ENCODE measurements at regions not wholly inside any gene's neighbourhood (a gene's known extent, or its start where the extent isn't known, plus 50 kb on each side); places are given as distances from the start of the nearest gene placed in this dataset.

DNA sequence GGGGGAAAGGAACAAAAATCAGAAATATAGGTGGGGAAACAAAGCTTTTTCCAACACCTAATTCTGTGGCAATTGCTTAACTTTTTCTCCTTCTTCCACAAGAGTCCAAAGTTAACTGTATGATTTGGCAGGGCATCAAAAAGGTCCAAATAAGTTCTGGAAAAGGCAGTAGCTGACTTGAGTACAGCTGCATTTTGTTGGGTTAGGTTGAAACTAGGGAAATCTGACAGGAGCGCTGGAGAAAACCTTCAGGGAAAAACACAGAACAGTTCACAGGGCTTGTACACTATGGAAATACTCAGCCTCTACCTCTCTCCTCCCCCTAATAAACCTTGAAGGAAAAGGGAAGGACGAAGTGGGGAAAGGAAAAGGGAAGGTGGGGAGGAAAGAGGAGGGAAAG, 438.6 kb downstream of the ZEB2 start:
- H3K36me3 ChIP-seq, result no peaks in the 10 kb centered on the region
- no peaks in the 10 kb centered on the region for H3K4me1 ChIP-seq
- H3K27me3 ChIP-seq, result no peaks in the 10 kb centered on the region
- H3K27ac ChIP-seq, result no peak overlapping the region
- H3K4me3 ChIP-seq, result no peak overlapping the region
- TF ChIP-seq, protein P1, sequence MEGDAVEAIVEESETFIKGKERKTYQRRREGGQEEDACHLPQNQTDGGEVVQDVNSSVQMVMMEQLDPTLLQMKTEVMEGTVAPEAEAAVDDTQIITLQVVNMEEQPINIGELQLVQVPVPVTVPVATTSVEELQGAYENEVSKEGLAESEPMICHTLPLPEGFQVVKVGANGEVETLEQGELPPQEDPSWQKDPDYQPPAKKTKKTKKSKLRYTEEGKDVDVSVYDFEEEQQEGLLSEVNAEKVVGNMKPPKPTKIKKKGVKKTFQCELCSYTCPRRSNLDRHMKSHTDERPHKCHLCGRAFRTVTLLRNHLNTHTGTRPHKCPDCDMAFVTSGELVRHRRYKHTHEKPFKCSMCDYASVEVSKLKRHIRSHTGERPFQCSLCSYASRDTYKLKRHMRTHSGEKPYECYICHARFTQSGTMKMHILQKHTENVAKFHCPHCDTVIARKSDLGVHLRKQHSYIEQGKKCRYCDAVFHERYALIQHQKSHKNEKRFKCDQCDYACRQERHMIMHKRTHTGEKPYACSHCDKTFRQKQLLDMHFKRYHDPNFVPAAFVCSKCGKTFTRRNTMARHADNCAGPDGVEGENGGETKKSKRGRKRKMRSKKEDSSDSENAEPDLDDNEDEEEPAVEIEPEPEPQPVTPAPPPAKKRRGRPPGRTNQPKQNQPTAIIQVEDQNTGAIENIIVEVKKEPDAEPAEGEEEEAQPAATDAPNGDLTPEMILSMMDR (IDR thresholded peaks at IDR 0.05), result no peak
- no peak for TF ChIP-seq POLR2A (IDR thresholded peaks at IDR 0.05)
- no peaks in the 10 kb centered on the region for H3K9me3 ChIP-seq
- no peak for DNase-seq

DNA sequence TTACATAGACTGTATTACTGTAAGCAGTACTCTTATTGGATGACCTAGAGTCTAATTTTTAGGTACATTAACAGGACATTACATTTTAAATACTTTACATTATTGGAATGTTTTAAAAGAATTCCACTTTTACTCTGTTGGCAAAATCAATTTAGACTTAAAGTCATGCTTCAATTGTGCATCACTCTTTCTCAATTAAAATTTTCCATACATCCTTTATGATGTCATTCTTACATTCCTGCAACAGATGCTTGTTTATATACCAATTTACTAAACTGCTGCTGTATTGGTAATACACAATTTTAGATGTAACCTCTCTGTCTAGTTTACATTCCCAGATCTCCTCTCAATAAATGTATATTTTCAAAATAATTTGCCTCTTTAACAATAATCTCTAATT, 440.1 kb downstream of the ZEB2 start:
- Histone ChIP-seq H3K27ac (no peak overlapping the region), H3K4me1 (no peaks in the 10 kb centered on the region), H3K27me3 (no peaks in the 10 kb centered on the region), H3K36me3 (no peaks in the 10 kb centered on the region), H3K9me3 (no peaks in the 10 kb centered on the region), H3K4me3 (no peak overlapping the region)
- no peak for DNase-seq
- no peak for TF ChIP-seq POLR2A (IDR thresholded peaks at IDR 0.05)
- TF ChIP-seq, protein P1 (IDR thresholded peaks at IDR 0.05), result no peak

DNA sequence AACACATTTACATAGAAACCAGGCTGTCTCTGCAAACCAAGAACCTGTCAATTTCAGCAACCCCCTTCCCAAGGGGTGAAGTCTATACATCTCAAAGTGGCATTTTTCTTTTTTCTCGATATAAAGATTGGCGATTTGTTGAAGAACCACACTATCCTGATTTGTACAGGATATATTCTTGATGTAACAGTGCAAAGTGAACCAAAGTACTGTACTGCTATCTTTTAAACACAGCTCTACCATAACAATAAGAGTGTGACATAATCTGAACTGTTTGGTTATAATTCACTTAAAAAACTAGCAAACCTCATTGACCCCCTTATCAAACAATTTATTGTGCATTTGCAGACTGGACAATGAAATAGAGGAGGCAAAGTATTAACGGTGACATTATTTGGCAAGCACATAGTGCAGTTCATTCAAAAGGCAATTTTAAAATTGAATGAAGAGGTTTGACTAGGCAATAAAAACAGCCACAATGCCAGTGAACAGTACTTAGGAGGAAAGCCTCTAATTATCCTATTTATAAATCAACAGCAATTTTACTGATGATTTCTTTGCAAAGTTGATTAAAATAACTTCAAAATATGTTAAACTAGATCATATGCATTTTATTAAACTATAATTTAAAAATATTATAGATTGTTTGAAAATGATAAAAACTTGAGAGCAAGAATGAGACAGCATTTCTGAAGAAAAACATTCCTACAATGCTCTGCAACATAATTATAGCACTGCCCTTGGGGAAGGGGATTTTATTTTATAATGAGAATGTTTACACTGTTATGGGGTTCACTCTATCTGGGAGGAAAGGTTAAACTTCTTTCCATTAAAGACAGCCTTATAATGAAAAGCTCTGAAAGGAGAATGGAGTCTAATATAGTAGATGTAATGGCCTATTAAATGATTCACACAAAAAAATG, 440.9 kb downstream of the ZEB2 start:
- TF ChIP-seq POLR2A (IDR thresholded peaks at IDR 0.05), result no peak
- TF ChIP-seq, protein P1 (IDR thresholded peaks at IDR 0.05), result no peak
- Histone ChIP-seq H3K27ac (no peak overlapping the region), H3K27me3 (no peaks in the 10 kb centered on the region), H3K4me3 (no peak overlapping the region), H3K9me3 (no peaks in the 10 kb centered on the region), H3K36me3 (no peaks in the 10 kb centered on the region), H3K4me1 (no peaks in the 10 kb centered on the region)
- DNase-seq, result no peak

DNA sequence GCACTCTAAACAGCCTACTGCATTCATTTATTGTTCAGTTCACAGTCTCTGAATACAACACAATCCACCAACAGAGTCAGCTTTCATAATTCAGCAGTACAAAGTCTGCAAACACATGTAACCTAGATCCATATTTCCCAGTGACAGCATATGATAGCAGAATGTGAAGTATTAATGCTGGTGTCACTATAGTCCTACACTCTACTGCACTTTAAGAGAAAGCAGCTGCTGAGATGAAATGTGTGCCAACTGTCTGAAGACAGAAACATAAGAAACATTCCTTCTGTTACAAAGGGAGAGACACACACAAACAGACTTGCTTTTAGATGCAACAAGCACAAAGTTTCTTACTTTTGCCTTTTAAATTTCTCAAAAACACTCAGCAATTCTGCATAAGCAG, 441.8 kb downstream of the ZEB2 start:
- Histone ChIP-seq H3K9me3 (no peaks in the 10 kb centered on the region), H3K4me3 (no peak overlapping the region), H3K4me1 (no peaks in the 10 kb centered on the region), H3K27me3 (no peaks in the 10 kb centered on the region), H3K36me3 (no peaks in the 10 kb centered on the region), H3K27ac (no peak overlapping the region)
- TF ChIP-seq, protein P1 (IDR thresholded peaks at IDR 0.05), result no peak
- no peak for TF ChIP-seq POLR2A (IDR thresholded peaks at IDR 0.05)
- no peak for DNase-seq

DNA sequence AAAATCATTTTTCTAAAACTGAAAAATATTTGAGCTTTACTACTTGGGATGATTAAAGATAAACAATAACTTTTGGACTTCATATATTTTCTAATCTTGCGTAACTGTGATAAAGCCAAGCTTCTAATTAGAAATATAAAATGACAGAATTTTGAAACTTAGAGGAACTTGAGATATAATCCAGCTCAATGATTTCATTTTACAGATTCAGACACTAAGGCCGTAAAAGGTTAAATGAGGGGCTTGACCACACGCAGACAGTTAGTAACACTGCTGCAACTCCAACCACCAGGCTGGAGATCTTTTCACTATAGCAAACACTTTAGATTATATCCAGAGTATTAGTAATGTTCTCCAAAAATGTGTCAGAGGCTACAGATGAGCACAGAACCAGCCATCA, 445.5 kb downstream of the ZEB2 start:
- TF ChIP-seq POLR2A (IDR thresholded peaks at IDR 0.05), result no peak
- TF ChIP-seq, protein P1 (IDR thresholded peaks at IDR 0.05), result no peak
- Histone ChIP-seq H3K36me3 (no peaks in the 10 kb centered on the region), H3K4me3 (no peak overlapping the region), H3K27ac (no peak overlapping the region), H3K9me3 (no peaks in the 10 kb centered on the region), H3K27me3 (no peaks in the 10 kb centered on the region), H3K4me1 (no peaks in the 10 kb centered on the region)
- DNase-seq, result no peak

All from Peyer's patch (tissue), 4 donors.